HG03575 (cell line): ENCODE measurements at regions not wholly inside any gene's neighbourhood (a gene's known extent, or its start where the extent isn't known, plus 50 kb on each side); places are given as distances from the start of the nearest gene placed in this dataset.

ENCODE experiments used
- ATAC-seq: cut with Tn5 transposase; IDR thresholded peaks from one replicate; pipeline ENCODE4 v1.9.1; 2021; ENCODE audit not compliant: unreplicated experiment, insufficient number of reproducible peaks, low FRiP score; ENCODE audit errors: extremely low read depth

DNA sequence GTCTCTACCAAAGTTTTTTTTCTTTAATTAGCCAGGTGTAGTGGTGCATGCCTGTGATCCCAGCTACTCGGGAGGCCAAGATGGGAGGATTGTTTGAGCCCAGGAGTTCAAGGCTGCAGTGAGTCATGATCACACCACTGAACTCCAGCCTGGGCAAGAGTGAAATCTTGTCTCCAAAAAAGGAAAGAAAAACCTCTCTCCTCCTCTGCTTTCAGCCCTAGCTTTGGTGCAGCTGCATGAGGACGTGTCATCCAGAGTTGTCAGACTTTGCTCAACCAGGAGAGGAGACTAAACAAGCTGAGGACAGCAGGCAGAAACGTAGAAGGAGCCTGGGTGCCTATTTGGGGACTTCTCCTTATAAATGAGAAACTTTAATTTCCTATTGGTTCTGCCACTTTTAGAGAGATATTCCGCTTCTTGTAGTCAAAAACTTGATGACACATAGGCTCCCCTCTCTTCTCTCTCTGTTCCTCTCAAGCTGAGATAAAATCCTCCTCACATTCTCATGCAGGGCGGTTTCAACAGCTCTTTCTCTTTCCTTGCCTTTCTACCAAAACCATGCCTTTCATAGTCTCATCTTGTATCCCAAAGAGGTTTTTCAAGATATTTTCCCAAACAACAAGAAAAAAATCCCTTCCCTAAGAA is 205.4 kb downstream of the ARHGAP12 start:
- ATAC-seq: no peak

DNA sequence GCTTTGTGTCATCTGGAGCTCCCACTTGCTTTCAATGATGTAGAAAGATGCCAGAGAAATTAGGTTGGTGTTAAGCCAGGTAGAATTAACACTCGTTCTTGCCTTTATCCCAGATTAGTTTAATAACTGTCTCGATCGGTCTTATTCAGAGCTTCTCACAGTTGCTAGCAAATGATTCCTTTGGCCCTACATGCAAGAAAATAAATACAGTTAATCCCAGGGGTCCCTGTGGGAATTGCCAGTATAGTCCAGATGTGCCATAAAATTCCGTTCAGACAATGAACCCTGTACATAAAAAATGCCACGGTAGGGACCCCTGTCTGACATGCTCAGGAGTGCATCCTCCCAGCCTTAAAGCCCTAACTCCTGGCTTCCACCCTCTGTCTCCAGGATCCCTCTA is 207.5 kb downstream of the ARHGAP12 start:
- ATAC-seq: no peak

DNA sequence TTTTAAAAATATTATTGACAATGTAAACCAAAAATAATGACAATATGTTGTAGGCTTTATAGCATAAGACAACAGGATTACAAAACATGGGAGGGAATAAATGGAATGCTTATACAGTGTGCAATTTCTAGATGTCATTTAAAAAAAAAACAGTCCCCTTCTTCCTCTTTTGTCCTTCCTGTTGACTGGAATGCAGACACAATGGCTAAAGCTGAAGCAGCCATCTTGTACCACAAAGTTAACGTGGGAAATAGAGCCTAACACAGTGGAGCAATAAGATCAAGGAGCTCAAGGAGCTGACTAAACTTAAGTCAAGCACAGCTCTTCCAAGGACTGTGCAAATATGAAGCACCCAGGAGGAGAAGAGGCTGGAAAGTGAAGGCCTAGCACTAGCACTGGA is 208.1 kb downstream of the ARHGAP12 start:
- no peak for ATAC-seq

DNA sequence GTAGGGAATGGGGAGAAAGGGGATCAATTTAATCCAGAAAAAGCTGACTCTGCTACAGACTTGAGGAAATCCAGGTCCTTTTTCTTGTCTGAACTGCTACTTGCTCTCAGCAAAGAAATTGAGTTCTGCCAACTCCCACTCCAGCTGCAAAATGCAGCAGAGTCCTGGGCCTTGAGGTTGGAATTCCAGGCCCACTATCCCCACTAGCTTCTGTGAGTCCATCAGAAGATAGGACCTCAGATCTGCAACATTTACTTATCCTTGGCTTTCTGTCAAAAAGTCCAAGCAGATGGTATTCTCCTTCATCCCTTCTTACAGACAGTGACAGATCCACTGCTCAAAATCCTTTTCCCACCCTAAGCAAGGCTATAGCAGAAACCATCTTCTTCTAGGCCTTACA is 219.2 kb downstream of the ARHGAP12 start:
- no peak for ATAC-seq

DNA sequence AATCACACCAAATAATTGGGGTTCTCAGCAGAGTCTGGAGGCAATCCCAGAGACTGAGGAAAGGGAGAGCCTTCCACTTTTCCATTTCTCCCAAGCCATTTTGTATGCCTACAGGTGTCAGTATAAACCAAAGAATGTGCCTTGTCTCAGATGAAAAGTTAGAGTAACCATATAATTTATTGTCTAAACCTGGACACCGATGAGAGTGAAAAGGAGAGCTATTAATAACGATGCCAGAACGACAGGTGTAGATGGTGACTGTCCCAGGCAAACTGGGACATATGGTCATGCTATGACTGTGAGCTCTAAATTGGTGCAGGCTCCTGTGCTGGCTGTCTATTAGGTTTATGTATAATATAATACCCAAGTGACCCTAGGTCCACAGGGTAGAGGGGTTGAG is 219.6 kb downstream of the ARHGAP12 start:
- no peak for ATAC-seq

DNA sequence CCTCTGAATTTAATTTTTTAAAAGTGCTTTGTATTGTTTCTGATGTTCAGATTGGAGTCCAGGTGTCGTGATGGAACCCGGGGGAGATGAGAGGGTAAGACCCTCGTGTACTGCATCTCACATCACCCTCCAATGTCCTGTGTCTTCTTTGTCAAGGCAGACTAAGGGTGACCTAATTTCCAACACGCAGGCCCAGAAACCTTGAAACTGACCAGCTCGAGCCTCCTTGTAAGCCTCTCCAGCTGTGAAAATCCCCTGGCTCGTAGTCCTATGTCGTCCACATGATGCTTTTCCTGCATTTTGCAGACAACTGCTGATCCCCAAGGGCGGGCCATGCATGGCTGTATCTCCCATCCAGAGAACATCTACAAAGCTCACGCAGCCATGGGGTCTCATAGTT is 220.2 kb downstream of the ARHGAP12 start:
- ATAC-seq: no peak

DNA sequence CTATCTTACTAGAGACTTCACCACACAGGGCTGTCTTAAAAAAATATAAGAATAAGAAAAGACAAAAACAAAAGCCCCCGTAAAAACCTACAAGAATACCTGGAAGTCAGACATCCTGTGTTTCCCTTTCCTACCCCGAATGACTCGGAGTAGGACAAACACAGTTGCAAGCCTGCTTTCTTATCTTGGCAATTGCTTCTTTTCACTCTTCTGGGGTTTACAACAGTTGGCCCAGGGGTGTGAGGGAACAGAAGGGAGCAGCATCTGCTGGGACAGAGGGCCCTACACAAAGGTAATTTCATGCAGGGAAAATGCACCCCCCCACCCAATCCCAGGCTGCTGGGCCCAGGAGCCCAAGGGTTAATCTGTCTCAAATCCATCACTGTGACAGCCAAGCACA is 220.6 kb downstream of the ARHGAP12 start:
- ATAC-seq: no peak

DNA sequence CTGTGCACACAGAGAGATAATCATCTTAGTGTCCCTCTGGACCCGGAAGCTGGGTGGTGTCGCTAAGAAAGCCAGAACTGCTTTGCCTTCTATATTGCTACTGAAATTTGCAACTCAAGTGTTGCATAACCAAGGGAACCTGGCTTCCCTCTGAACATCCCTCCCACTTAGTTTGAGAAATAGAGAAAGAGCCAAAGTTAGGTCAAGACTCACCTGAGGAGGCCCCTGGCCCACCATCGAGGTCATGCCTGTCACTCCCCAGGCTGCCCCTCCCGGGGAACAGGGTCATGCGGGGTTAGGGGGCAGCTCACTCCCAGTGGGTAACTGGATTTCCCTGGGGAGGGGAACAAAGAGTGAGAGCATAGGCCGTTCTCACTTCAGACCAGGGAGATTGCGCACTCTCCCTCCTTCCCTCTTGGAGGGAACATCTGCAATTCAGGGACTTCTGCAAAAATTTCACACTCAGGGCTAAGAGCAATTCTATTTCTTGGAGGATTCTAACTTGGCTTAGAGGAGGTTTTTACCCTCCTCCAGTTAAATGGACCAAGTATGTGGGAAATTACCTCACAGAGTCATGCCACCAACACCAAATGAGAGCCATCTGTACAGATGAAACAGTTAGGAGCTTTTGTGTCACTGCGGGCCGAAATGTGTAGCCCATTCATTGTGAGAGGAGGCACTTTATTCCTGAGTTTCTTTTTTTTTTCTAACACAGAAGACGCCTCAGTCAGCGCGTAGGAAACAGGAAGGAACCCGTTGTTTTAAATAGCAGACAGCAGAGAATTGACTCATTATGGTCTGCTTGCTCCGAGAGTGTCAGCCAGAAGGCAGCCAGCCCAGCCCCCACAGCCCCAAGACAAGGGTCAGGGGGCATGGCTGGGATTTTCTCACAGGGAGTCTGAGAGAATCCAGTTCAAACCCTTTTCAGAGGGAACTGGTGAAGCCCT is 221.3 kb downstream of the ARHGAP12 start:
- ATAC-seq: peak; percentile 85

DNA sequence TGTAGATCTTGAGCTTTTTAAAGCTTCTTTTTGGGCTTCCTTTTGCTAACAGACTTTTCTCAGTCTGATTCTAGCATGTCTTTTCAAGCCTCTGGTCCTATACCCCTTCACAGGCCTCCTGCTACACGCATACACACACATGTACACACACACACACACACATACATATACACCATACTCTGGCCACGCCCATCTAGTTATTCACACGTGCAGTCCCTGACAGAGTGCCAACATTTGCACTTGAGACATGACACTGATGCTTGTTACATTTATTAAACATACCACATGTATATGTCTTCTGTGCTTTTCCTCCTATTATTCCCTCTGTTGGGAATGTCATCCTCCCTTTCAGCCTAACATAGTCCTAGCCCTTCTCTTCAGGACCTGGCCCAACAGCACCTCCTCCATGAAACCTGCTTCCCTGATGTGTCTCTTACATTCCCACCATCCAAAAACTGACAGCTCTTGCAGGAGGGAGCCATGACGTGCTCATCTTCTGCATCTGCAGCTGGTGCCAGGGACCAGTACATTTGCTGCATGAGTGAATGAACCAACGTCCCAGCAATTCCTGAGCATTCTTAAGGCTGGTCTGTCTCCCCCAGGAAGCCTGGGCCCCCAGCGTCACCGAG is 222.1 kb downstream of the ARHGAP12 start:
- no peak for ATAC-seq

DNA sequence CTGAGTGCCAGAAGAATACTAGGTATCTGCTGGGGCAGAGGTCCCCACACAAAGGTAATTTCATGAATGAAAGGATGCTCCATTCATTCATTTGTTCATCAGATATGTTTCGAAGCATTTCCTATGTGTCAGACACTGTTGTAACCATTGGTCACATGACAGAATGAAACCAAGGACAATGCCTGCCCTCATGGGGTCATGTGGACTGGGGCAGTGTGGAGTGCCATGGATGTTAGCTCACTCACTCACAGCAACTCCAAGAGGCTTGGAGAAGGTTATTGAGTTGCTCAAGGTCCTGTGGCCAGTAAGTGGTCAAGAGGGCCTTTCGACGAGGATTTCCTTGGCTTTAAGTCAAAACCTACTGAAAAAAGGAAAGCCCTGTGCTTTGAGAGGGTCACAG is 223.5 kb downstream of the ARHGAP12 start:
- no peak for ATAC-seq

DNA sequence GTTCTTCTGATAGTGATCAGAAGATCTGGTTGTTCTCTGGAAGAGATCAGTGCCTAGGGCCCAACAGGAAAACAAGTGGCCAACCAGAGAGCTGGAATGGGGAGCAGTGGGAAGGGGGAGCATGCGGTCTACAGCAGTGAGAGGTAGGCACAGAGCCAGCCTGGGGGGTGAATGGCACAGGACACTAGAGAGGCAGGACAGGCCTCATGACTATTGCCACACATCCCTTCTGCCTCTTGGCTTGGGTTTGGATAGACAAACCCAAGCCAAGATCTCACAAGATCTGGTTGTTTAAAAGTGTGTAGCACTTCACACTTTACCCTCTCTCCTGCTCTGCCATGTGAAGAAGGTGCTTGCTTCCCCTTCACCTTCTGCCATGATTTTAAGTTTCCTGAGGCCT is 224.4 kb downstream of the ARHGAP12 start:
- ATAC-seq: no peak

DNA sequence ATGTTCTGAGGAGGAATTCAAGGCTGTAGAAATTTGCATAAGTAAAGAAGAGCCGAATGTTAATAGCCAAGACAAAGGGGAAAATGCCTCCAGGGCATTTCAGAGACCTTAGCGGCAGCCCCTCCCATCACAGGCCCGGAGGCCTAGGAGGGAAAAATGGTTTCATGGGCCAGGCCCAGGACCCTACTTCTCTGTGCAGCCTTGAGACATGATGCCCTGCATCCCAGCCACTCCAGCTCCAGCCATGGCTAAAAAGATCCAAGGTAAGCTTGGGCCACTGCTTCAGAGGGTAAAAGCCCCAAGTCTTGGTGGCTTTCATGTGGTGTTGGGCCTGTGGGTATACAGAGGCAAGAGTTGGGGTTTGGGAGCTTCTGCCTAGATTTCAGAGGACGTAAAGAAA is 225.7 kb downstream of the ARHGAP12 start:
- ATAC-seq: no peak

DNA sequence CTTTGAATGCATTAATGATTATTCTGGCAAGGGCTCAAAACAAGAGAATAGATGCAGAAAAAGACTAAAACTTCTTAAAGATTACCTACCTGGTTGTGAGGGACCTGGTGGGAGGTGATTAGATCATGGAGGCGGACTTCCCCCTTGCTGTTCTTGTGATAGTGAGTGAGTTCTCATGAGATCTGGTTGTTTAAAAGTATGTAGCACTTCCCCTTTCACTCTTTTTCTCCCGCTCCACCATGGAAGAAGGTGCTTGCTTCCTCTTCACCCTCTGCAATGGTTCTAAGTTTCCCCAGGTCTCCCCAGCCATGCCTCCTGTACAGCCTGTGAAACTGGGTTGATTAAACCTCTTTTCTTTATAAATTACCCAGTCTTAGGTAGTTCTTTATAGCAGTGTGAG is 226.6 kb downstream of the ARHGAP12 start:
- ATAC-seq: no peak

DNA sequence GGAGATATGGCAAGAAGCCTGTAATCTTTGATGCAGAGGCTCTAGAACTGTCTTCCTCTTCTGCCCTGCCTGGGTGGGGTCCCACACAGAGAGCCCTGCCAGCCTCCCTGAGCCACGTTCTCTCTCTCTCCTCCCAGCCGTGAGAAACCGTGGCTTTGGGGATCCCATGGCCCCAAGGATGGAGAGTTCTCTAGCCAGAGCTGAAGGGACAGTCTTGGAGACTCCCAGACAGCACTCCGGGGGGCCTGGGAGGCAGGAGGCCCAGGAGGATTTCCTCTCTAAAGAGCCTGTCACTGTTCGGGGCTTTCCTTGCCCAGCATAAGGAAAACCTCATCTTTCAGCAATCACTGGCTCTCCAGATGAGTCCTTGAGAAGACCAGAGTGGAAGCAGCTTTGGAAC is 227.1 kb downstream of the ARHGAP12 start:
- no peak for ATAC-seq

DNA sequence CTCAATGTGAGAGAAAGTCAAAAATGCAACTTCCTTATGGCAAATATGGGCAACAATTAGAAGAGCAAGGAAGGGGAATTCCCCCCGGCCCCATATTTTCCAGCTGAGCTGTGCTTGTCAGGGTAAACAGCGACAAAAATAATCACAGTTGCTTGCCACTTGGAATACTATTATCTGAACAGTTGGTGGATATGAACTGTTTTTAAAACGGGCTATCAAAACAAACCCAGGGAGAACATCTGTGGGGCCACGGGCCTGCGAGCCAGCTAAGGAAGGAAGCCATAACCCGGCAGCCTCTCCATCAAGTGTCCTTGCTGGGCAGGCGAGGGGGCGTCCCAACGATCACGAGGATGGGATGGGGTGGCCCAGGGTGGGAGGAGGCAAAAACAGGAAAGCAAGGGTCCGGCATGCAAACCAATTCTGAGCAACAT is 228.4 kb downstream of the ARHGAP12 start:
- ATAC-seq: no peak

DNA sequence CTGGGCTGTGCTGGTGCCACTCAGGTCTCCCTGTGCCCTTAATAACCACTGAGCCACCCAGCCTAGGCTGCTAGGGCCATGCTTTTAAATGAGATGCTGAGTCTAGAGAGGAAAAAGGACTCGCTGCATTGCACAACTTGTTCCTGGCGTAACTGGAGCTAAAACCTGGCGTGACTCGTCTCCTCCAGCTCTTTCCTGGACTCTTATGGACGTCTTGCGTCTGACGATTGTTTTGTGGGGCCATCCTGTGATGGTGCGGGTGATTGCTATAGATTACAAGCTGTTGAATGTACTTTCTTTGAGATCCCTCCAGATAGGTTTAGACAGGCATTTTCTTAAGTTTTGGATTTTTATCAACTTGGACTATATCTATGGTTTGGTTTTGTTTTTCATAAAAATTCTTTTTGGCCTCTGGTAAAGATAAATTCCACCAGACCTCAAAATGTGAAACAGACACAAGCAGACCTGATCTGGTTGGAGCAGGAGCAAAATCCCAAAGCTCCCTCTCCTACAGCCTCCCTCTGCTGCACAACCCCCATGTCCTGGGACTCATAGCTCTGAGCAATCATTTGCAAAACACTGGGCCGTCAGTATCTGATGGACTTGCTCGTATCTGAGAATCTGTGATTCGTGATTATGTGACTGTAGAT is 230.3 kb downstream of the ARHGAP12 start:
- no peak for ATAC-seq

DNA sequence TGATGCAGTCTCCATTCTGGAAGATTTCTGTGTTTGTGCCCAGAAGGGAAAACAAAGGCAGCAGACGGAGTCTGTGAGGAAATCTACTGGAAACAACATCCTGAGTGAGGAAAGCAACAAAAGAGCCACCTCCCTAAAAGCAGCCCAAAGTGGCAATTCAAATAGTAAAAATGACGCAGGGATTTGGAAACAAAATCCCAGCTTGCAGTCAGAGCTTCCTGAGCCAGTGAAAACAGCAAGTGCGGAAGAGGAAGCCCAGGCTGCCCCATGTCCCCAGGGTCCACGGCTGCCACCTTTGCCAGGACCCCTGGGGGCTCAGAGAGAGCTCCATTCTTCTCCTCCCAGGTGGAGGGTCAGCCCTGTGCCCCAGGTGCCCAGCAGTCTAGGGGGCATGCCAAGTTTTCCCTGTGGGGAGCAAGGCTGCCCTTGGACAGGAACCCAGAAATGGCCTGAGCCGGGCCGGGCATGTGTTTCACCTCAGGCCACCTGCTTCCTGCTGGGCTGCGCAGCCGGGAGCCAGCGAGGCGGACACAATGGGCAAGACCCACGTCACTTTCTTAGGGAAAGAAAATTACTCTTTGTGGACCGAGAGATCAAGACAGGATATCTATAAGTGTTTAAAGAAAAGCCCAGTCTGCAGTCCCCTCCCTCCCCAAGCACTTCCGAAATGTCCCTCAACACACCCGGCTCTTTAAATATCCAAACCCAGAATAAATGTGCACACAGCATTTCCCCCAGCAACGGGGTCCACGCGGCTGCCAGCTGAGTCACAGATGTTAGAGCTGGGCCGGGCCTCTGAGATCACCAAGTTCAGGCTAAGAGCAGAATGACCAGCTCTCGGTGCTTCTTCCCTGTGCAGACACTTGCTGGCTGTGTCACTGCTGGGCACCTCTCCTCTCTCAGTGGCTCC is 231.1 kb downstream of the ARHGAP12 start:
- no peak for ATAC-seq

DNA sequence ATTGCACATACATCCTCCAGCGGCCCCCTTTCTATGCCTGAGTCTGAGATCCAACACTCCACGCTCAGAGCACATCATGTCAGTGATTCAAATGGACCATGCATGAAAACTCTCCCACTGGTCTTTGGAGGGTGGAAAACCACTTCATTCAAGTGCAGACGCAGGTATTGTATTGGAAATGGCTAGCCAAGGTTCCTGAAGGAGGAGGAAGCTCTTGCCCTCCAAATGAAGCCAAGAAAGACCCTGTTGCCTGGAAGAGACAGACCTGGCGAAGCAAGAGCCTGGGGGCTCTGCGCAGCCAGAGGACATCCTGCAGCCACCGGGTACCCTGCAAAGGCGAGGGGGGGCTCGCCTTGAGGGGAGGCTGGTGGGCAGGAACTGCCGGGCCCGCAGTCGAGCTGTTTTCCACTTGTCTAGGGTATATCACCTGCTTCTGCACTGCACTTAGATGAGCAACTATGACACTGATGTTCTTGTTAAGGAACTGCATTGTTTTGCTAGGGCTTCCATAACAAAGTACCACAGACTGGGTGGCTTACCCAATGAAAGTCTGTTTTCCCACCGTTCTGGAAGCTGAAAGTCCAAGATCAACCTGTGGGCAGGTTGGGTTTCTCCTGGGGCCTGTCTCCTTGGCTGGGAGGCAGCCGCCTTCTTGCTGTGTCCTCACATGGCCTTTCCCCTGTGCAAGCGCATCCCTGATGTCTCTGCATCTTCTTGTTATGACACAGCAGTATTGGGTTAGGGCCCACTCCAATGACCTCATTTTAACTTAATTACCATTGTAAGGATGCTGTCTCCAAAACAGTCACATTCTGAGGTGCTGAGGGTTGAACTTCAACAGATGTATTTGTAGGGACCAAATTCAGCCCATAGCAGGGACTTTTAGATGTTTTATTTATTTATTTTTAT is 233.4 kb downstream of the ARHGAP12 start:
- ATAC-seq: no peak
